NCI-H774 (cell line): ENCODE measurements at regions not wholly inside any gene's neighbourhood (a gene's known extent, or its start where the extent isn't known, plus 50 kb on each side); places are given as distances from the start of the nearest gene placed in this dataset.
A peak's percentile ranks its signal among the peaks of the same experiment; 100 is the strongest.

Source experiments
- DNase-seq: peaks from one replicate; lab custom pipeline; 2025; lab: John Stamatoyannopoulos, UW

DNA sequence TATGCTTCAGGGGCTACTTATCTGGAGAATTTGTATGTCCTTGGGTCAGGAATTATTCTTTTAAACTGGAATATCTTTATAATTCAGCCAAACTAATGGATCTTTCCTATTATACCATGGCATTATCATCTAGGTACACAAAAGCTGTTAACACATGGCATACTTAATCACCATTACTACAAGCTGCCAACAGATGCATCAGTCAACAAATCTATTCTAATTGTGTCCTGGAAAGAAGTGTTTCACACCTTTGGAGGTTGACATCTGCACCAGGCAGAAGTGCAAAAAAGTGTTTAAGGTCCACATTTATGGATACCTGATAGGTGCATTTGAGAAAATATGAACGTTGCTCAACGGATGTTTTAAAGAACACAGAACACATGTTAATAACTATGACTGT is 470.2 kb upstream of the ADGRL2 start:
- DNase-seq = no peak

GRCh38 chr1:81330111-81330510 is 470.6 kb upstream of the ADGRL2 start:
- DNase-seq = no peak

DNA sequence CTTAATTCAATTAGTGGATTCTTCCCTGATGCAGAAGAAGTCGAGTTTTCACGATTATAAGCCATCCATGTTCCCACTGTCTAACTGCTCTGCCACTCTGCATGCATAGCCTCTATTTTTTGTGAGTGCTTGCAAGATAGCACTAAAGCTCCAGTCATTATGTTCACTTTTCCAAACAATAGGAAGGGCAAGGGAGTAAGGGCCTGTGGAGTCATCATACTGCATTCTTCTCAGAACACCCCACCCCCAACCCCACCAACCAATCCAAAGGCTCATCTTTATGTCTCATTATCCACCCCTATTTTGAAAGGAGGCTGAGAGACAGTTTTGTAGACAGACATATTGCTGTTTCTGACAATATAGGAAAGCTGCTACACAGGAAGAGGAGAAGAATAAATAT is 471.7 kb upstream of the ADGRL2 start:
- no peak for DNase-seq

DNA sequence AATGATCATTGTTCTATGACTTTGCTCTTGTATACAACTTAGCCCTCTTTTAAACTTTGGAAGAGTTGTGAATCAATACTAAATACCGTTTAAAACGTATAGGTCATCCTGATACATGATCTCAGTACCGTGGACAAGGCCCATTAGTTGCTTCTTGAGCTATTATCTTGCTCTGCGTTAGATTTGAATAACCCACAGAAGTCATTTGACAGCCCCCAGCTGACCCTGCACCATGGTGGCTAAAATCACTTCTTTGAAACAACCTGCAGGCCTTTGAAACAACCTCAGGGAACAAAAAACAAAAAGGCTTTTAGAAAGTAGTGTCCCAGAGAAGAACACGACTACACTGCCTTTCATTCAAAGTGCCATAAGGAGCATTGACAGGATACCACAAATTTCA is 473.0 kb upstream of the ADGRL2 start:
- no peak for DNase-seq

GRCh38 chr1:81327103-81327710 is 473.5 kb upstream of the ADGRL2 start:
- DNase-seq = no peak

GRCh38 chr1:81326212-81326611 is 474.5 kb upstream of the ADGRL2 start:
- DNase-seq = no peak

GRCh38 chr1:81325397-81325796 is 475.3 kb upstream of the ADGRL2 start:
- no peak for DNase-seq

DNA sequence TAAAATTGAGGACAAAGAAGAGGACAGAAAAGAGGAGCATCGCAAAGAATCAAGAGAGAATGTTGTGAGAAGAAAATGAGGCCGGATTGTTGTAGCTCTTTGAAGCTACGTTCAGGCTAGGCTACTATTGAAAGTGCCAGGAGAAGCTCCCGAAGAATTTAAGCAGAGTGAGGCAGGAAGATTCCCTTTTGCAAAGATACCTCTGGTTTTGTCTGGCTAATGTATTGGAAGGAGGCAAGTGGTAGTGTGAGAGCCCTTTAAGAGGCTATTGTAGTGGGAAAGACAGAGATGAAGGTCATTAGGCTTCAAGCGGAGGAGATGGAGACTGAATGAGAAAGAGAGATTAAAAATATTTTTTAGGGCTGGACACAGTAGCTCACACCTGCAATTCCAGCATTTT is 476.9 kb upstream of the ADGRL2 start:
- no peak for DNase-seq

GRCh38 chr1:81317191-81317590 is 483.5 kb upstream of the ADGRL2 start:
- no peak for DNase-seq

DNA sequence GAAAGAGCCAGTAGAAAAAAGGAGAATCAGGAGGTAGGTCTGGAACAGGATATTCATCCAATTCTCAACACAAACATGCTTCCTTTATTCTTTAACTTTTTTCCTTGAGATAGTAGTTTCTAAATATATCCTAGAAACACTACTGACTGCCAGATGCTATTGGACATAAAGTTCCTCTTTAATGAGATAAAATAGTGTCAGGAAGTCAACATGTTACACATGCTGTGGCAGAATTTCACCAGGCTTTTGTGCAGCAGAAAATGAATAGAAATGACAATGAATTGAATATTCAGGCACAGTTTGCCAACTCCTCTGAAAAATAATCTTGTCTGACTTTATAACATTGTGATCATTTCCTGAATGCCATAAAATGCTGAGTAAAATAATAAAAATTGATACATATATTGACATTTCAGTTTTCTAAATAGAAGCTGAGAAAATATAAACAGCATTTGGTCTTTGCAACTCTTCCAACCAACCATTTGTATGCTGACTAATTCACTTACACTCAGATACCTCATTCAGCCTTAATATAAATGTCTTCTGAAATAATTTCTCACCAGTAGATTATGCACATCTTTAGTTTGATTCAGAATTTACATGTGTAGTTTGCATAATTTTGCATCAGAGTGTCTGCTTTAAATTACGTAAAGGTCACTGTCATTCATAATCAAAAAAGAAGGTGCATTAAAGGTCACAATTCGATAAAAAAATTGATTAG is 486.1 kb upstream of the ADGRL2 start:
- no peak for DNase-seq

DNA sequence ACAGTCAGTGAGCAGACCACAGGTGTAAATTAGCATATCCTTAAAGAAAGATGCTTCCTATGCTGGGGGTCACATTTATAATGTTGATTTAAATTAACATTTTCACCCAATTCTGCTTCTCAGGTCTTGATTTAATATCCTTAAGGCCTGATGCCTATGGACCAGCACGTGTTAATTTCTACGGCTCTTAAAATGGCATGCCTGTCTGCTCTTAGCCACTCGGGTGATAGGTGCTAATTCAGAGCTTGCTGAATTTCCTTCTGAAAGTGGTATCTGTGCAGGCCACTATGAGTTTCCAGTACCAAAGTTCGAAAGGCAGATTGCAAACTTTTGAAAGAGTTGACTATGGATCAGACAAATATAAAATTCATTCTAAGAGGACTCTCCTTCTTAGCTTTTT is 487.4 kb upstream of the ADGRL2 start:
- no peak for DNase-seq

DNA sequence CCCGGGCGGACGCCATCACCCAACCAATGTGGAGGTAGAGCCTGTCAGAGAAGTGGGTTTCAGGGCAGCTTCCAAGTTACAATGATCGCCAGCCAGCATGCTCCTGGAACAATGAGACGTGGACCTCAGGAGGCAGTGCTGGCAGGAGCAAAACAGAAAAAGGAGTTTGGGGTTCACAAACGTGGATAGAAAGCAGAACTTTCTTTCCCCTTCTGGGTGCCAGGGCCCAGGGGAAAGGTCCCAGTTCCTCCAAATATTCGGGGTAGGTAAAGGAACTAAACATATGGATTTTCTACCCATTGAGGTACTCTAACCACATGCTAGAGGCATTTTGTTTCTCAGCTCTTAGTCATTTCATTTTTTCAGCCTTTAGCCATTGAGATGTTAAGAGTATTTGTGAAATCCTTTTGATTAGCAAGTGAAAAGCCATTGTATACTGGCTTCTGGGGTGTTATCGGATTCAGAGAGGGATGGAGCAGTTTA is 488.4 kb upstream of the ADGRL2 start:
- no peak for DNase-seq

DNA sequence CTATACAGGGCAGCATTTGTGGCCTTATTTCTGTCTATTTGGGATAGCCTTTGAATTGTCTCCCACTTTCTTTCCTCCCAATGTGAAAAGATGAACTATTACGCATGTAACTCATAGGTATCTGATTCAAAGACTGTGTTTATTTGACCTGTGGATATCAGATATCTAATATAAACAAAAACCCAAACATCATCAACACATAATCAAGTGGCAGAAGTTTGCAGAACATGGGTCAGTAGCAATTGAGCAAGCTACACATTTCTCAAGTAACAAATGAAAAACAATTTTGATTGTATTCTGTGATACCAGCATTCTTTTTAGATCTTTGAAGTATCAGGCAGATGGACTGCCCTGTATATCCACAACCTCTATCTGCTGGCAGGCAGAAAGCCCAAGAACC is 490.5 kb upstream of the ADGRL2 start:
- no peak for DNase-seq

GRCh38 chr1:81308191-81308590 is 492.5 kb upstream of the ADGRL2 start:
- DNase-seq = no peak

- no peak for DNase-seq
These were observed 492.9 kb upstream of the ADGRL2 start for GRCh38 chr1:81307786-81308185.

GRCh38 chr1:81305997-81306452 is 494.7 kb upstream of the ADGRL2 start:
- DNase-seq = peak; percentile 87

DNA sequence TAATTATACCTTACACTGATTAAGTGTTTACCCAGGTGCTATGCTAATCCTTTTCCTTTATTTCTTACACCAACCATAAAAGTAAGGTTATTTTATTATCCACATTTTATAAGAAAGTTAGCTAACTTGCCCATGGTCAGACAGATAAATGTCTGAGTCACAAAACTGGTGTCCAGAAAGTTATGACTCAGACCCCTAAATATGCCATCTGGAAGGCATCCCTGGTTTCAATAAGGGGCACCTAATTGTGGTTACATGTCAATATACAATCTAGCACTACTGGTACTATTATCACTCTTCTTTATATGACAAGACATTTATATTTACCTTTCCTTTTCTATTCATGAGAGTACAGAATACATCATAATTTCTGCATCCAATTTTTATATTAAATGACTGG is 496.5 kb upstream of the ADGRL2 start:
- no peak for DNase-seq

GRCh38 chr1:81299892-81300291 is 500.8 kb upstream of the ADGRL2 start:
- no peak for DNase-seq

- DNase-seq = no peak
These were observed 502.5 kb upstream of the ADGRL2 start for GRCh38 chr1:81298266-81298665.

DNA sequence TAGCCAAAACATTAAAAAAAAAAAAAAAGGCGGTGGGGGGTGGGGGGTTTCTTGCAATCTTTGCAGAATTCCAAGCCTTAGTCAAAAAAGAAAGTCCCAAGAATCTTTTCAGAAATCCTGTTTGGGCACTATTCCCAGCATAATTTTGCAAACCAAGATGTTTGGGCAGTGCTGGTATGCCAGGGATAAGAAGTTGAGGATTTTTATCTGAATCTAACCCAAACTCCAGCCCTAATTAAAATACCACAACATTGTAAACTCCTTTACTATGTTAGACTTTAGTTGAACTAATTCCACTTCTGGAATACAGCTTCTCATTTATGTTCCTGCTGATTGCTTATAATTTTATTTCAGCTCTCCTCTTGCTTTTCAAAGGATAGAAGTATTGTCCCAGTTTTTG is 504.1 kb upstream of the ADGRL2 start:
- DNase-seq = no peak

DNA sequence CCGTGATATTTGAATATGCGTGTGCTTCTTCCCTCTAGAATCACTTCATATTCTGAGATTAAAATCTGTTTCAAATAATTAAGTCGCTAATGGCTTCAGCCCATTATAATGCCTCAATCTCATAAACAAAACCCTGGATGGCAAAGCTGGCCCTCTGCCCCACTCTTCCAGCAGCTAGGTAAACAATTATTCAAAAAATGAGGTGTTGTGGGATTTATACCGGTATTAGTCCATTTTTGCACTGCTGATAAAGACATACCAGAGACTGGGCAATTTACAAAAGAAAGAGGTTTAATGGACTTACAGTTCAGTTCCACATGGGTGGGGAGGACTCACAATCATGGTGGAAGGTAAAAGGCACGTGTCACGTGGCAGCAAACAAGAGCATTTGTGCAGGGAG is 510.4 kb upstream of the ADGRL2 start:
- DNase-seq = no peak

DNA sequence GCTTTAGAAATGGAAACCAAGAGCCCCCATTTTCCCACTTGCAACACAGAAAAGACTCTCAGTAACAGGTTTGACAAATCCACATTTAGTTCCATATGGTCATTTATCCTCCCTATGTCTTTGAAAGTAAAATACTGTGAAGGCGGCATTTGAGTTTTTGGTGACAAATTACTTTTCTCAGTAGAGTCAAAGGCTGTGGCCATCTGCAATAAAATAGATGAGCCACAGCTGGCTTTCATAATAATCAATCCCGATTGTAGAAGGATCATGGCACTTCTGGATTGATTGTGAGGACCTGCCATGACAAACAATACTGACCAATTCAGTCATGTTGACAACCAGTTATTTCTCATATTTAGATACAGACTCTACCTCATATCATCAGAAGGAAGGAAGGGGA is 512.0 kb upstream of the ADGRL2 start:
- no peak for DNase-seq

DNA sequence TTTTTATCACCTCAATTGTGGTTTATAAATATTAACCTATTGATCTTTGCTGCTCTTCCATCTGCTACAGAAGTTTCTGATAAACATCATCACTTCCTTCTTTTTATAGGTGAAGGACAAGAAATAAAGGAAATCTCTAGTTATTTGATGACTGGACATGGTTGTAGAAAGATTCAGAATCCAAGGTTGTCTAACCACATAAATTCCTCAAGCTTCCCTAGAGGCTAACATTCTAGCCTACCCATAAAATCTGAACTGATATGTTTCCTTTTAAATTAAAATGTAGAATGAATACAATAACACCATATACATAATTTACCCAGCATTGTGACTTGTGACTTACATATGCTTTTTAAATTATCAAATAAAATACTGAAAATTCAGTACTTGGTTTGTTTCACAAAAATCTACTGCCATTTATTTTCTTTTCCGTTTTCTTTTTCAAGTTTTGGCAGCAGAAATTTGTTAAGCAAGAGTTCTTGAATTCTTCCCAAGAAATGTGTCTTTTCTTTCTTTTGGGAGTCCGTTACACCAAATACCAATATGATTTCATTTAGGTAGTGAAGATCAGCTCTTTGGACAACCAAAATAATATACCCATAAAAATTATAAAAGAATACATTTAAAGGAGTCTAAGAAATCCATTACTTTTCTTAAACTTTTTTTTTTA is 513.2 kb upstream of the ADGRL2 start:
- no peak for DNase-seq
